Caco-2 (cell line): ENCODE measurements at regions not wholly inside any gene's neighbourhood (a gene's known extent, or its start where the extent isn't known, plus 50 kb on each side); places are given as distances from the start of the nearest gene placed in this dataset.

Experiments
- BruUV-seq: library from RNA; stranded (reverse); fragments of 400-500 nt; replicated peaks from 2 replicates; lab custom pipeline; 2021; lab: Mats Ljungman, UMichigan
- CTCF ChIA-PET: fragments of 300-600 bp; sonication (Branson Sonifier 250); formaldehyde crosslinking; loops from one replicate; lab custom pipeline; 2022; ENCODE audit warnings: antibody characterized with exemption; lab: Charles Lee
- POLR2A ChIA-PET: fragments of 300-600 bp; sonication (Branson Sonifier 250); formaldehyde crosslinking; loops from one replicate; lab custom pipeline; 2022; ENCODE audit warnings: antibody characterized with exemption; lab: Charles Lee
- DNase-seq, 2 experiments: peaks; one replicate each; pipeline versions ENCODE4 v3.0.0 to v3.0.0-alpha.2; 2020 to 2022
- H3K27me3 ChIP-seq: replicated peaks from 2 replicates; pipeline ENCODE4 v1.6.0; 2011; ENCODE audit warnings: low read length; ENCODE audit not compliant: control insufficient read depth, insufficient read depth
- H3K36me3 ChIP-seq: 2 replicates; pipeline ENCODE4 v1.5.1; 2011; ENCODE audit warnings: low read length; ENCODE audit not compliant: control insufficient read depth, insufficient read depth
- H3K4me1 ChIP-seq: fragments of 250-450 bp; sonication (Bioruptor Pico); 2 replicates; pipeline ENCODE4 v1.5.1; 2020; ENCODE audit warnings: mild to moderate bottlenecking
- H3K4me3 ChIP-seq: 2 replicates; pipeline ENCODE4 v1.5.1; 2011; ENCODE audit warnings: low read depth, mild to moderate bottlenecking, control low read depth, low read length
- H3K9me3 ChIP-seq: fragments of 250-450 bp; sonication (Bioruptor Pico); 2 replicates; pipeline ENCODE4 v1.5.1; 2020; ENCODE audit warnings: mild to moderate bottlenecking, moderate library complexity
- H3K27ac Mint-ChIP-seq: one replicate; pipeline ENCODE4 v1.8.0; 2022; ENCODE audit warnings: mixed read lengths; ENCODE audit not compliant: unreplicated experiment
- H3K27me3 Mint-ChIP-seq: one replicate; pipeline ENCODE4 v1.8.0; 2022; ENCODE audit warnings: mixed read lengths; ENCODE audit not compliant: insufficient read depth, unreplicated experiment
- H3K36me3 Mint-ChIP-seq: one replicate; pipeline ENCODE4 v1.8.0; 2022; ENCODE audit warnings: mild to moderate bottlenecking, mixed read lengths; ENCODE audit not compliant: insufficient read depth, unreplicated experiment
- H3K4me1 Mint-ChIP-seq: one replicate; pipeline ENCODE4 v1.8.0; 2022; ENCODE audit warnings: low read depth, mixed read lengths; ENCODE audit not compliant: unreplicated experiment
- H3K4me3 Mint-ChIP-seq: one replicate; pipeline ENCODE4 v1.8.0; 2022; ENCODE audit warnings: mild to moderate bottlenecking, moderate library complexity, mixed read lengths; ENCODE audit not compliant: unreplicated experiment
- H3K9me3 Mint-ChIP-seq: one replicate; pipeline ENCODE4 v1.8.0; 2022; ENCODE audit warnings: mixed read lengths; ENCODE audit not compliant: unreplicated experiment
- CTCF ChIP-seq, 2 experiments: fragments of 200-600 bp in 1 of 2; IDR thresholded peaks; 1 replicate in 1 of 2; 2 replicates in 1 of 2; pipeline versions ENCODE4 v1.5.1 to v1.8.0; 2011 to 2022; ENCODE audit warnings: antibody characterized with exemption in 1 of 2, control low read depth in 1 of 2, inconsistent platforms in 1 of 2, low read depth in 1 of 2, low read length in 1 of 2, mild to moderate bottlenecking in 1 of 2, moderate library complexity in 1 of 2; ENCODE audit not compliant: insufficient read depth in 1 of 2, severe bottlenecking in 1 of 2, unreplicated experiment in 1 of 2
- intact Hi-C: fragments of 100-400 bp; cut with micrococcal nuclease; formaldehyde crosslinking; loops from one replicate; pipeline ENCODE4 v1.10.0; 2022; ENCODE audit not compliant: unreplicated experiment

DNA sequence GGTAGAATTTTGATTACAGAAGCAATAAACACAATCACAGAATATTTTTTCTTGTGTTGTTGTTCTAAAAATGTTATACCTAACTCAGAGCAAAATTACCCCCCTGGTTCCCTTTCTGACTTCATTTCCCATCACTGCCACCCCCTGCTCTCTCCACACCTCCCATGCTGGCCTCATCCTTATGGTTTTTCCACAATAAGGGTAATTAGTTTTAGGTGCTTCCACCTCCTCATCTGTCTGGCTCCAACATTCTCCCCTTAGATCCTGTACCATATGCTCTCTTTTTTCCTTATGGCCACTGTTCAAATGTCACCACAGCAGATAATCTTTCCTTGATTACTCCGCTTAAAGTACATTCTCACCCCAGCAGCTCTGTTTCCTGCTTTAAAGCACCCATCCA lies 2208.6 kb downstream of the MRPL39 start:
- Mint-ChIP-seq H3K4me1 (no peaks in the 10 kb centered on the region), H3K9me3 (no peaks in the 10 kb centered on the region), H3K27ac (no peak overlapping the region), H3K4me3 (no peak overlapping the region), H3K27me3 (no peaks in the 10 kb centered on the region), H3K36me3 (no peaks in the 10 kb centered on the region)
- no peak for DNase-seq
- intact Hi-C loops: no loop called here
- Histone ChIP-seq H3K27me3 (no peaks in the 10 kb centered on the region), H3K4me1 (no peaks in the 10 kb centered on the region), H3K9me3 (no peaks in the 10 kb centered on the region), H3K4me3 (no peak overlapping the region), H3K36me3 (no peaks in the 10 kb centered on the region)
- ChIA-PET CTCF (no interaction called here), POLR2A (no interaction called here)
- BruUV-seq: no TSS peak
- no peak for TF ChIP-seq CTCF (IDR thresholded peaks at IDR 0.05; ENCODE audit: insufficient read depth in 1 of 2, low read depth in 1 of 2, low read length in 1 of 2, severe bottlenecking in 1 of 2, unreplicated experiment in 1 of 2)

- no peaks in the 10 kb centered on the region for H3K9me3 ChIP-seq
- no peaks in the 10 kb centered on the region for H3K36me3 Mint-ChIP-seq
Observed at GRCh38 chr21:23394458-23394857, 2212.8 kb downstream of the MRPL39 start.

DNA sequence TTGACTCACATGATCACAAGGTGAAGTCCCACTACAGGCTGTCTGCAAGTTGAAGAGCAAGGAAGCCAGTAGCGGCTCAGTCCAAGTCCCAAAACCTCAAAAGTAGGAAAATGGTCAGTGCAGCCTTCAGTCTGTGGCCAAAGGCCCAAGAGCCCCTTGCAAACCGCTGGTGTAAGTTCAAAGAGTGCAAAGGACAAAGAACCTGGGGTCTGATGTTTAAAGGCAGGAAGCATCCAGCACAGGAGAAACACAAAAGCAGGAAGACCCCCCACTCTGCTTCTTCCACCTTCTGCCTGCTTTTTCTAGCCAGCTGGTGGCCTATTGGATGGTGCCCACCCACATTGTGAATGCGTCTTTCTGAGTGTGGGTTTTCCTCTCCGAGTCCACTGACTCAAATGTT lies 2222.6 kb downstream of the MRPL39 start:
- no peaks in the 10 kb centered on the region for H3K36me3 Mint-ChIP-seq
- H3K9me3 Mint-ChIP-seq: no peaks in the 10 kb centered on the region
- Histone ChIP-seq H3K36me3 (no peaks in the 10 kb centered on the region), H3K27me3 (no peaks in the 10 kb centered on the region), H3K9me3 (no peaks in the 10 kb centered on the region), H3K4me3 (no peak overlapping the region), H3K4me1 (no peaks in the 10 kb centered on the region)
- H3K4me1 Mint-ChIP-seq: no peaks in the 10 kb centered on the region
- no peak for DNase-seq
- intact Hi-C loops: no loop called here
- H3K4me3 Mint-ChIP-seq: no peak overlapping the region
- no peak overlapping the region for H3K27ac Mint-ChIP-seq
- no peak for TF ChIP-seq CTCF (IDR thresholded peaks at IDR 0.05; ENCODE audit: insufficient read depth in 1 of 2, low read depth in 1 of 2, low read length in 1 of 2, severe bottlenecking in 1 of 2, unreplicated experiment in 1 of 2)
- no peaks in the 10 kb centered on the region for H3K27me3 Mint-ChIP-seq
- no TSS peak for BruUV-seq
- ChIA-PET POLR2A (no interaction called here), CTCF (no interaction called here)

More at GRCh38 chr21:23394458-23394857, 2212.8 kb downstream of the MRPL39 start:
- ChIA-PET CTCF (no interaction called here), POLR2A (no interaction called here)
- no peak for DNase-seq
- Mint-ChIP-seq H3K4me1 (no peaks in the 10 kb centered on the region), H3K9me3 (no peaks in the 10 kb centered on the region), H3K27me3 (no peaks in the 10 kb centered on the region), H3K27ac (no peak overlapping the region), H3K4me3 (no peak overlapping the region)
- H3K27me3 ChIP-seq: no peaks in the 10 kb centered on the region
- intact Hi-C loops: no loop called here
- BruUV-seq: no TSS peak
- no peaks in the 10 kb centered on the region for H3K4me1 ChIP-seq
- no peak for TF ChIP-seq CTCF (IDR thresholded peaks at IDR 0.05; ENCODE audit: insufficient read depth in 1 of 2, low read depth in 1 of 2, low read length in 1 of 2, severe bottlenecking in 1 of 2, unreplicated experiment in 1 of 2)
- H3K36me3 ChIP-seq: no peaks in the 10 kb centered on the region
- H3K4me3 ChIP-seq: no peak overlapping the region
